ENCODE measurements at regions not wholly inside any gene's neighbourhood (a gene's known extent, or its start where the extent isn't known, plus 50 kb on each side); places are given as distances from the start of the nearest gene placed in this dataset.

- Mint-ChIP-seq H3K9me3 (peaks cover 0 to 3% (median 0%) of the 10 kb centered on the region in 7 donors), H3K4me1 (no peaks in the 10 kb centered on the region), H3K27me3 (ENCODE audit: low read depth in 3 of 3) (peaks cover 3 to 10% (median 6%) of the 10 kb centered on the region in 3 donors), H3K36me3 (no peaks in the 10 kb centered on the region), H3K4me3 (no peak overlapping the region), H3K27ac (no peak overlapping the region)
- H3K4me3 ChIP-seq (replicated peaks in 1 of 3; ENCODE audit: low read depth in 2 of 3, low read length in 3 of 3), result no peak overlapping the region
- no peaks in the 10 kb centered on the region for H3K79me2 ChIP-seq (ENCODE audit: insufficient read depth, low read length)
- WGBS (ENCODE audit: insufficient coverage), result 96% methylated on average over 6 of the region's 7 CpGs
- no peaks in the 10 kb centered on the region for H4K20me1 ChIP-seq (ENCODE audit: insufficient read depth, low read length)
- no peak for DNase-seq
- no peaks in the 10 kb centered on the region for H3K27me3 ChIP-seq (ENCODE audit: control insufficient read depth in 2 of 2, insufficient read depth in 2 of 2, low read length in 2 of 2)
- H3K27ac ChIP-seq (ENCODE audit: low read depth in 1 of 2, low read length in 2 of 2), result no peak overlapping the region
- no peaks in the 10 kb centered on the region for H3K4me1 ChIP-seq (ENCODE audit: control insufficient read depth in 1 of 2, insufficient read depth in 2 of 2, low read length in 2 of 2)
- TF ChIP-seq CTCF (IDR thresholded peaks at IDR 0.05), result no peak
- no peak overlapping the region for H2AFZ ChIP-seq (ENCODE audit: insufficient read depth, low read depth, low read length, poor library complexity, severe bottlenecking)
- no peaks in the 10 kb centered on the region for H3K9me3 ChIP-seq (replicated peaks in 1 of 2; ENCODE audit: control insufficient read depth in 1 of 2, insufficient read depth in 1 of 2, low read length in 2 of 2)
- intact Hi-C loops (cut with micrococcal nuclease), result no loop called here
- H3K36me3 ChIP-seq (replicated peaks in 1 of 2; ENCODE audit: control insufficient read depth in 1 of 2, insufficient read depth in 2 of 2, low read length in 2 of 2), result no peaks in the 10 kb centered on the region
- H3K9ac ChIP-seq (ENCODE audit: insufficient read depth, low read length, poor library complexity, severe bottlenecking), result no peak overlapping the region
- no peak overlapping the region for H3K4me2 ChIP-seq (replicated peaks; ENCODE audit: extremely low read depth, low read length, poor library complexity, severe bottlenecking)
Measured at GRCh38 chr13:40348096-40348679, 318.3 kb downstream of the FOXO1 start.

- 100% methylated on average over 3 of the region's 10 CpGs for WGBS (ENCODE audit: insufficient coverage)
- intact Hi-C loops (cut with micrococcal nuclease), result no loop called here
Measured at GRCh38 chr13:40350283-40350992, 316.0 kb downstream of the FOXO1 start.

More at GRCh38 chr13:40350283-40350992, 316.0 kb downstream of the FOXO1 start:
- Mint-ChIP-seq H3K27me3 (ENCODE audit: low read depth in 3 of 3) (peaks cover 2 to 10% (median 3%) of the 10 kb centered on the region in 3 donors), H3K4me1 (no peaks in the 10 kb centered on the region), H3K4me3 (no peak overlapping the region), H3K27ac (no peak overlapping the region), H3K9me3 (peaks cover 0 to 5% (median 2%) of the 10 kb centered on the region in 7 donors), H3K36me3 (no peaks in the 10 kb centered on the region)
- Histone ChIP-seq H3K27ac (ENCODE audit: low read depth in 1 of 2, low read length in 2 of 2) (no peak overlapping the region), H3K4me3 (replicated peaks in 1 of 3; ENCODE audit: low read depth in 2 of 3, low read length in 3 of 3) (no peak overlapping the region), H3K9ac (ENCODE audit: insufficient read depth, low read length, poor library complexity, severe bottlenecking) (no peak overlapping the region), H3K4me2 (replicated peaks; ENCODE audit: extremely low read depth, low read length, poor library complexity, severe bottlenecking) (no peak overlapping the region), H3K27me3 (ENCODE audit: control insufficient read depth in 2 of 2, insufficient read depth in 2 of 2, low read length in 2 of 2) (no peaks in the 10 kb centered on the region), H2AFZ (ENCODE audit: insufficient read depth, low read depth, low read length, poor library complexity, severe bottlenecking) (no peak overlapping the region), H3K9me3 (replicated peaks in 1 of 2; ENCODE audit: control insufficient read depth in 1 of 2, insufficient read depth in 1 of 2, low read length in 2 of 2) (peaks cover 0 to 3% of the 10 kb centered on the region in 2 donors), H3K4me1 (ENCODE audit: control insufficient read depth in 1 of 2, insufficient read depth in 2 of 2, low read length in 2 of 2) (no peaks in the 10 kb centered on the region), H4K20me1 (ENCODE audit: insufficient read depth, low read length) (no peaks in the 10 kb centered on the region), H3K36me3 (replicated peaks in 1 of 2; ENCODE audit: control insufficient read depth in 1 of 2, insufficient read depth in 2 of 2, low read length in 2 of 2) (no peaks in the 10 kb centered on the region), H3K79me2 (ENCODE audit: insufficient read depth, low read length) (no peaks in the 10 kb centered on the region)
- no peak for TF ChIP-seq CTCF (IDR thresholded peaks at IDR 0.05)
- DNase-seq, result no peak
